ENCODE measurements at regions not wholly inside any gene's neighbourhood (a gene's known extent, or its start where the extent isn't known, plus 50 kb on each side); places are given as distances from the start of the nearest gene placed in this dataset.
"Not testable (repeated sequence)": the region's sequence is repeated elsewhere in the genome, so short reads cannot be mapped to it uniquely, and the experiment has no call there.

DNA sequence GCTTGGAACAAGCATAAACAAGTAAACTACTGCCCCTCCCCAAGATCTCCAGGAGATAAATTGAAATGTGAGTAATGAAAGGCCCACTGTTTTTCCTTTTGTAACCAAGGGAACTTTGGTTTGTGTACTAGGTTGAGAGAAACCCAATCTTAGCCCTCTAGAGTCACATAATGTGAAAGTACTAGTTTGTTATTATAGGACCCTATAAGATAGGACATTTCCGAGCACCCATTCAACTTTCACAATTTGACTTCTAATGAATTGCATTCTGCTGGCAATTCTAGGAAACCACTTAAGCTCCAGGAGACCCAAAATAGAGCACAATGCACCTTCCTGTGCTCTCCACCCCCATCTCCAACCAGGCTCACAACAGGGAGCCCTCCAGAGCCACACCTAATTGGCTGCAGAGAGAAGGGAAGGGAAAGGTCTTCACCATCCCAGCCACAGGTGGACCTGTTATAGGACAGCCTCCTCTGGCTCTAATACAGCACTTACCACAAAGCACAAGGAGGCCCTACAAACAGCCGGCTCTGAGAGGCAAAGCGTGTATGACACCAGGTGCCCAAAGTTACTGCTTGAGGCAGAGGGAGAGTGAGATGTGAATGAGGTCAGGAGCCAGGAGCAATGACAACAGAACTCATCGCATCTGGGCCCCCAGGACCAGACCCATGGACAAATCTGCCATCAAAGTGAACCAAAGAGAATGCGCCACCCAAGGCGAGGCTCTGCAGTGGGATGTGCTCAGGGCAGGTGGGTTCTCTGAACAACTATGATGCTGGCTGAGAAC, 163.3 kb upstream of the NTF3 start:
- DNase-seq, result peak; percentile 83

DNA sequence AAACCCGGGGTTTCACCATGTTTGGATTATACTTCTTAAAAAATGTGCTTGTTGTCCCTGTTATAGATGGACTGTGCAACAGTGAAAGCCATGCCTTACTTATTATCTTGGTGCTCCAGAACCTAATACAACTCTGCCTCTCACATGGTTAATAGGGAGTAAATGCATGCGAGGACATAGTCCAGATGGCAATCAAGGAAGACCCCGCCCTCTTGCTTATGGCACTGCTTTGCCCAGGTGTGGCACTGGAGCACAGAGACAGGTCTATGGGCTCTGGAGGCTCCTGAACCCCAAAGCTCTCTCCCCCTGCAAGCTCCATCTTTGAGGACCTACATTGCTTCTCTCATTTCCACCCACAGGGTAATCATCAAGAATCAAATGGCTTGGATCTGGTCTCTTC, 162.1 kb upstream of the NTF3 start:
- no peak for DNase-seq

DNA sequence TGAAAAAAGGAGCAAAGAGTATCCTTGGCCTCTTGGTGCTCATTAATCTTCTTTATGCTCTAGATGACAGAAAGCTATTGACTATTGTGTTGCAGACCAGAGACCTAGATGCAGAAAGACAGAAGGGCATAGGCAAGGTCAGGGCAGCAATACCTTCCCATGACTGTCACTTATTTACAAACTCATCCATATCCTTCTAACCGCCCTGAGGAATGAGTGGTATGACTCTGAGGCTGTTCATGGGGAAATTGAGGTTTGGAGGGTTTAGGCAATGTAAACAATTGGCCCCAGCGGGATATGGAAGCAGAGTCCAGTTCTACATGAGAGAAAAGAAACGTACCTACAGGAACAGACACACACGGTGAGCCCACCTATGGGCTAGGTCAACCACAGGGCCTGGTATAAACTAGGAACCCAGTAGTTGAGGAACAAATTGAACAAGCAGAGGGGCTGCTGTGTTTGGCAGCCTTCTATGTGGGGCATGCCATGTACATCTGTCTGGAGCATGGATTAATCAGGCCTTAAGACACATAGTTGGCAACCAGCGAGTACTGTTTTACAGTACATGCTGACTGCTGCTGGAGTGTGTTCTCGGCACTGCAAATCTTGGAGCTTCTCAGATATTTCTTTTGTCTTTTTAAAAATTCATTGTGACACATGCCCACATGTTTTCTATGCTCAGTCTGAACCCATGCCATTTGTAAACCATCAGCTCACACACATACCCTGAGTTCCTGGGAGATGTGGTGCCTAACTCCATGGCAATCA, 159.7 kb upstream of the NTF3 start:
- DNase-seq, result no peak

DNA sequence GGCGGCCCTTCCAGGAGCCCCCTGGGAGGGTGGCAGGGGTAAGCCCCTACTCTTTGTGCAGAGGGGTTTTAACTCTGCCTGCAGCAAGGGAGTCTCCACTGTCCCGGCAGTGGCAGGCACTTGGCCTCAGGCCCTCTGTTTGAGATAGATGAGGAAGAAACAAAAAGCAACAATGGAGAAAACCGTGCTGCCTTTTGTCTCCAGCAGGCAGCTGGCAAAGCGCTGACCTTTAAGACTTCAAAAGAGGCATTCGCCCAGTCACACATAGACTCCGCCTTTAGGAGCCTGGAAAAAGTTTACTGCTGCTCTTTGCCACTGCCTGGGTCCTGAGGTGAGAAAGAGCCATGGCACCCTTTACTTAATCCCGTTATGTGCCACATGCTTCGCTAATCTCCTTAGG, 158.2 kb upstream of the NTF3 start:
- no peak for DNase-seq

DNA sequence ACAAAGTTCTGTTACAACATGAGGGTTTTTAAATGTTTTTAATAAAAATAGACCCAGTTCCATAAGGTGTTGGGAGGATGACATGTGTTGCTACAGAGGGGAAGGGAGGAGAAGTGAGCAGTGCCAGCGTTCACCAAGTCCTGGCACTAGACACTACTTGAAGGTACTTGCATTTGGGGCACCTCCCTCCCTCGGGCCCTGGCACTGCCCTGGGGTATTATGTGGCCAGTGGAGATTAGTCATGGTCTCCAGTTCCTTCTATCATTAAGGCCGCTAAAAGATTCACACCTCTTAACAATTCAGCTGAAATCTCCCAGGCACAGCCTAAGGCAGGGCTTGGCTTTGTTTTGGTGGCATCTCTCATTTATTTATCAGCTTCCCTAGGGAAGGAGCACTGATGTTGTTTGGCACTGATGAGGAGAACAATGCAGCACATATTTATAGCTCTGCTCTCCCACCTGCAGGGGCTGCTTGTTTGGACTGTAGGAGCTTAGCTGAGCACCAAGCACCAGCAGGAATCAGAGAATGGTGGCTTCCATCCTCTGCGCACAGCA, 155.5 kb upstream of the NTF3 start:
- DNase-seq, result peak; percentile 84

DNA sequence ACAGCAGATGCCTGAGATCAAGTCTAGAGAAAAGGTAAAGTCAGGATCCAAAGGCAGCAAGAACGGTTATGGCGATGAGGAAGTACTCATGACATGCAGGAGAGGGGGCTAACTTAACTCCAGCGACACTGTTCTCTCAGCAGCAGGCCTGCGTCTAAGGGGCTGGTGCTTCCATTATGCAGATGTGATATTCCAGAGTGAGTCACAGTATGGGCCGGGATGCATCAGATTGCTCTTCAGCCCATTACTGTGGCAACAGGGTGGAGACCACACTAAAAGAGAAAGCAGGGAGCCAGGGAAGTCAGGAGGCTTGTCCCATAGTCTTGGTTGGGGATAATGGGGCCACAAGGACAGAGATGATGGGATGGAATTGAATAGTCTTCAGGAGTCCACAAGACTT, 151.8 kb upstream of the NTF3 start:
- DNase-seq, result no peak

DNA sequence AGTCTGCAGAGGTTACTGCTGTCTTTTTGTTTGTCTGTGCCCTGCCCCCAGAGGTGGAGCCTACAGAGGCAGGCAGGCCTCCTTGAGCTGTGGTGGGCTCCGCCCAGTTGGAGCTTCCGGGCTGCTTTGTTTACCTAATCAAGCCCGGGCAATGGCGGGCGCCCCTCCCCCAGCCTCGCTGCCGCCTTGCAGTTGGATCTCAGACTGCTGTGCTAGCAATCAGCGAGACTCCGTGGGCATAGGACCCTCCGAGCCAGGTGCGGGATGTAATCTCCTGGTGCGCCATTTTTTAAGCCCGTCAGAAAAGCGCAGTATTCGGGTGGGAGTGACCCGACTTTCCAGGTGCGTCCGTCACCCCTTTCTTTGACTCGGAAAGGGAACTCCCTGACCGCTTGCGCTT, 141.5 kb upstream of the NTF3 start:
- not testable (repeated sequence) for DNase-seq

DNA sequence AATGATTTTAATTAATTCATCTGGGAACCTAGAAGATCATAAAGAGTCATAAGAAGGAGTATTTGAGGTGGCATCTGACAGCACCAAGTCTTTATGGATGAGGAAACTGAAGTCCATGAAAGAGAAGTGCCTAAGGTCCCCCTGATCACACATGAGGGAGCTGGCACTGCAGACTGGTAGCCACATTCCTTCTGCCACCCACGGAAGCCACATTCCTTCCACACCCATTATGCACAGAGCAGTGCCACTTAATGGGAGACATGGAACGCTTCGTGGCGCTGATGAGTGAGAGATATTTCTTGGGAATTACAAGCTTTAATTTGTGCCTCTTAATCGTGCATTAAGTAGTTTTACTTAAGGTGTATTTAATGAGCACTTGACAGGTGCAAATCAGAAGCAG, 139.3 kb upstream of the NTF3 start:
- no peak for DNase-seq

DNA sequence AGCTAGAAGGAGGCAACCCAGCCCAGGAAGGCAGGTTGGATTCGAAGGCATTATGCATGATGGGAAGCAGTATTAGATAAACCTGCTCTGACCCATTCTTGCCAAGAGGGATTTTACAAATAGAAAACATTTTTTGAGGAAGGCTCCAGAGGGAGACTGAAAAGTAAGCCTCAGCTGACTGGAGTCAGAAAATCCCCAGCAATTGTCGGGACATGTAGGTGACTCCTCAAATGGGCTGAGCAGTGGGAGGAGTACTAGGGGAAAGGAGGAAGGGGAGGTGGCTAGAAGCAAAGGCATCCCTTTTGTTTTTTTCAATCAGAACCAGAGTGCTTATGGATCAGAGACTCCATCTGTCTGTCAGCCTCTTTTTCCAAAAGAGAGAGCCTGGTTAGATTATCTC, 138.1 kb upstream of the NTF3 start:
- DNase-seq, result no peak

DNA sequence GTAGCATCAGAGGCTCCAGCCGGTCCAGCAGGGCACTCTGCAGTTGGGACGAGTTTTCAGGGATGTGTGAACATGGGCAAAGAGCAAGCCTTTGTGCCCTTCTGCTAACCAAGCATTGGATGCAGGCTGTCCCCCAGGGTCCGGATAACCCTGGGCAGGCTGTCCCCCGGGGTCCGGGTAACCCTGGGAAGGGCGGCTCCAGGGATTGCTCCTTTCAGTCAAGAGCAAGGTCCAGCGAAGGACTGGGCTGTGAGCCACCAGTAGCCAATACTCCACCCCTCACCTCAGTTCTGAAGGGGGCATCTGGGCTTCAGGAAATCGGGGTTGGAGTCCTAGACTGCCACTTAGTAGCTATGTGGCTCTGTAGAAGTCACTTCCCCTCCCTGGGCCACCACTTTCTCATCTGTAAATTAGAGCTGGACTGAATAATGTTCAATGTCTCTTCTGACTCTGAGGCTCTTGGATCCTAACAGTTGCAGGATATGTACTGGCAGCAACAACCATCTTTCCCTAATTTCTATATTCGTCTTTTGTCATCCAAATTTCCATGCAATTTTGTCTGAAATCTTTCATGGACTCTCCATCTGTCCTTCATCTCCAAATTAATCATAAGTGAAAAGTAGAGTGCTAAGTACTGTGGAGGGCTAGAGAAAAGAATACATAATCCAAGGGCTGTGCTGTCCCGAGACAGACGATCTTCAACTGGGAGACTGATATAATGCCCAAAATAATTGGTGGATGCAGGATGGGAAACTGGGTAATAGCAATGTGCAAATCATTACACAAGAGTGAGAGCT, 137.4 kb upstream of the NTF3 start:
- no peak for DNase-seq

DNA sequence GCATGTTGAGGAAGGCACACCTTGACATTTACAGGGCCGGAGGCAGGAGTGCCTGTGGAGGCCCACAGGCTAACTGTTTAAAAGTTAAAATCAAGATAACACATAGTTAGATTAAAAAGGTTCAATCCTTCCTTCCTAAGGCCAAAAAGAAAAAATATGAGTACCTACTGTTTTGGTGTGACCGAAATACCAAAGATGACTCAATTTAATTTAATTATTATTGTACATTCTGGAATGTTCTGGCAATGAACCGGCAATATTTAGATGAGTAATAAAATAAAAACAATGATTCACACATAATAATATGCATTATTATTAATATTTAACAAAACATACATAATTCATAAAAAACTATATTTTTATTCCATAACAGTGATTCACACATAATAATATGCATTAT, 136.8 kb upstream of the NTF3 start:
- DNase-seq, result no peak

DNA sequence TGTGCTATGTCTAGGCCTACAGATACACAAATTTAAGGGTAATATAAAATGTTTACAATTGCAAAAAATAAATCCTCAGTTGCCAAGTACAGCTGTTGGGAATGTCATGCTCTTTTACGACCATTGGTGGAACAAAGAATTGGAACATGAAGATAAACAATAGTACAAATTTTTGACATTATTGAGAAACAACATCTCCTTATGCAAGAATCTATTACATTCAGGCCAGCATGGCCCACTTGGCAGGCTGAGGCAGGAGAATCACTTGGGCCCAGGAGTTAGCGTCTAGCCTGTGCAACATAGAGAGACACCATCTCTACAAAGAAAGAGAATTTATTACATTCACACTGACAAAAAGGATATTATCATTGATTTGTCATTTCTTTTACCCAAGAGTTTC, 135.9 kb upstream of the NTF3 start:
- DNase-seq, result no peak

DNA sequence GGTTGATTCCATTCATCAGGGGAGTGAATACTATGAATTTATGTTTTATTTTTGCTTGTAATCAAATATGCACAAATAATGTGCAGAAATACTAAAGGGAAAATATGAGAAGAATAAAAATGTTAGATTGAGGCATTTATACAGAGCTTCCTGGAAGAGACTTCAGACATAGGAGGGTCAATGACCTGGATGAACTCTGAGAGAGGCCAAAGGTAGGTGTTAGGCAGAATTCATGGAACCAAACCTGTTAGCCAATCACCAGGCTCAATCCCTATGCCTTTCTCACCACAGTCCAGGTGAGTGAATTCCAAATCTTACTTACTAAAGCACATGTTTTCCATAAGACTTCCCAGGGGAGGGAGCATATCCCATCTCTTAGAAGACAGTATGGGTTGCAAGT, 130.4 kb upstream of the NTF3 start:
- DNase-seq, result no peak

DNA sequence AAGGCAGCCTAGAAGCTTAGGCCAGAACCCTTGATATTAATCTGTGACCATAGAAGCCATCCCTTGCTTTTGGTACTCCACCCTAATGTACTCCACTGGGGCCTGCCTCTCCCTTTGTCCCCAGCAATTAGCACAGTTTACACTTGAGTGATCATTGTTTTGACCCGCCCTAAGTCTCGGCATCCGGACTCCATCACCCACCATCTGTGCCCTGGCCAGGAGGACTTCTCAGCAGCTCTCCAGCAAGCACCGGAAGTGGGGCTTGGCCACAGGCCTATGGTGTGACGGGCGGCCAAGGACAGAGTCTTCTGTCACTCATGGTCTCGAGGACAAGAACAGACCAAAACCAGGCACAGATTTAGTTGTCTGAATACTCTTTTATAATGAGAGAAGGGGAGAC, 126.5 kb upstream of the NTF3 start:
- no peak for DNase-seq

DNA sequence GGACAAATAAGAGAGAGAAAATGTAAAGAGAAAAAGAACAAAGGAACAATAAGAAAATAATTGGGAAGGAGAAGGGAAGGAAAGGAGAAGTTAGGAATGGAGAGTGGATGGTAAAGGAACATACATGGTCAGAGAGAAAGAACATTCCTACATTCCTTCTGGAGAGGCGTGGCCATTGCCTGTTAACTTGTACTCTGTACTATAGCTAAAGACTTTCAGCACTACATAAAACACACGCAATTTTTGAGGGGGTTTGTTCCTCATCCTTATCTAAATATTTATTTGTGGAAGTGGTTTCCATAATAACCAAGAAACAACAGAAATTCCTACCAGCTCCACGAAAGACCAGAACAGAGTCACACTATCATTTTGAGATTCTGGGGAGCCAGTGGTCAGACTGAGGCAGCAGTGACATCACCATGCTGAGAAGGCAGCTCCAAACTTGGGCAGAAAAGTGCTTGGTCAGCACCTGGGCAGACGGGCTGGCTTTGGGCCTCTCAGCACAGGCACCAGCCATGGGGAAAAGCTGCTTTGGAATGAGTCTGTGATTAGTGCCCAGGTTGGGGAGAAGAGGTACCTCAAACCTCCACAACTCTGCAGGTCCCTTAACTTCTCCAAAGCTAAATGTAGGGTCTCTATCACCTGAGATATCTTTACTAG, 125.9 kb upstream of the NTF3 start:
- no peak for DNase-seq

DNA sequence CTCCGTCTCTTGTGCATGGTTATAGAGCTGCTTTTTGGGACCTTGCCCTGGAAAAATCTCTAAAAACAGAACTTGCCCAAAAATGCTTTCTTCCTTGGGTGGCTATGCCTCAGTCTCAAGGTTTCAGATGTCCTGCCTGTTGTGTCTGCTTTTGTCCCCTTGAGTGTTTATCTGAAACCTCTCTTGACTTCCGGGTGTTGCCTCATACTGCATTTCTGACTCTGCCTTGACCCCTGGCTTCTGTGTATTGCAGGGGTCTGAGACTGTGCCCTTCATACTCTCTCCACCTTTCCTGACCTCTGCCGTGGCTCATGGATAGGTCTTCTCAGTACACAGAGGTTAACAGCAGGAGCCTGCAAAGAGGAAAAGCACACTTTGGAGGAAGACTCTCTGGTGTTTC, 124.8 kb upstream of the NTF3 start:
- DNase-seq, result no peak

DNA sequence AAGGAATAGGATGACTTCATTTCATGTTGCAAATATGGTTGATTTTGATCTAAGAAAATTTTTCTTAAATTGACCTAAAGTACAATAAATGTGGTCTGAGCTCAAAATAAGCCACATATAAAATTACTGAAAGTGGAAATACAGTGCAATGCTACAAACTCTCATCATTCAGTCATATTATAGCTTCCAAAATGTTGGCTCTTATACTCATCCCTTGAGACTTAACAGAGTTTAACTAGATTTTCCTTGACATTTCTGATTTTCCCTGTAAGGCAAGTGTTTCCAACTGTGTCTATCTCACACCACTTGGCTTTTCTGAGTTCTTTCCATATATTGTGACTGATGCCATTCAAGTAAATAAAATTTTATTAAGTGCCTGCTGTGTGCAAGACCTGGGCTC, 123.7 kb upstream of the NTF3 start:
- no peak for DNase-seq

DNA sequence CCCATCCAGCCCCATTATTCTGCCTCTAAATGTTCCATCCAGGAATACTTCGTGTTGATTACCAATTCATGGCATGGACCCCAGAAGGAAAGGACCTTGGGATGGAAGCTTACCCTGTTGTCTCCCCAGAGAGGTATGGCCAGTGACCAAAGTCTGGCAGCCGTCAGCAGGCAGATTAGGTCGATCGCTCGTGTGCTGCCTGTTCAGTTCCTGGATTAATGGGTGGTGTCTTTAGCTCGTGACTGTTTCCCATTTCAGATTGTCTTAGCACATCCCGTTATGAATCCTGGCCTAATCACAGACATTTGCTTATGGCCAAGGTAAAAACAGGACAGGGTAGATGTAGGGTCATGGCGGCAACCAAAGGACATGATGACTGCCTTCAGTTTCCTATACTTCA, 122.9 kb upstream of the NTF3 start:
- no peak for DNase-seq

DNA sequence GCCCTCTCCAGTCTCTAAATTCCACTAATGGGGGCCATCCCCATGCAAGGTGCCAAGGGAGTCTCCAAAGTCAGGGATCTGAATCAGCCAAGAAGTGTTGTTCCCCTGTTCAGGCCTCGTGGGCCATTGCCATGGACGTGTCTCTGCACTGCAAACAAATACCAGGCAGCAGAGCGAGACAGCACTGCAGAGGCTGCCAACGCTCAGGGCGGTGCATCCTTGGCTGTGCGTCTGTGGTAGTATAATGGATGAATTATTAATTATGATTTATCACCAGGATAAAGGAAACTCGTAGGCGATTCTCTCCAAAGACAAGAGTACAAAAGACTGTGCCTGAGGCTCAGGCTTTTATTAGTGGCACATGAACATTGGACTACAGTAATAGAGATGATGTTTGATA, 122.3 kb upstream of the NTF3 start:
- DNase-seq, result no peak

DNA sequence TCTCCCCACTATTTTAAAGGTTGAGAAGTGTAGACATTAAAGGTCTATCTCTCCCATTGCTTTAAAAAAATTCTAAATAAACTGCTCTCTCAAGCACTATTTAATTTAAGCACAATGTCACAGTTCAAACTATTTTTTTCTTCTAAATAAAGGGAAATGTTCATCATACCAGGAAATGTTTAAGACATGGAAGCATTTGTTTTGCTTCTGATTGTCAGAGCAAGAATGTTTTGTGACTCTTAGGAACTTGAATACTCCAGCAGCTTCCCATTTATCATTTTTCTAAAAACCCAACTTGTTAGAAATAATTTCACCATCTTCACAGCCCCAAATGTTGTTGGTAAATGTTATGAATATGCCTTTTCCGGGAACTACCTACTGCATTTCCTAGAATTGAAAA, 121.8 kb upstream of the NTF3 start:
- no peak for DNase-seq

DNA sequence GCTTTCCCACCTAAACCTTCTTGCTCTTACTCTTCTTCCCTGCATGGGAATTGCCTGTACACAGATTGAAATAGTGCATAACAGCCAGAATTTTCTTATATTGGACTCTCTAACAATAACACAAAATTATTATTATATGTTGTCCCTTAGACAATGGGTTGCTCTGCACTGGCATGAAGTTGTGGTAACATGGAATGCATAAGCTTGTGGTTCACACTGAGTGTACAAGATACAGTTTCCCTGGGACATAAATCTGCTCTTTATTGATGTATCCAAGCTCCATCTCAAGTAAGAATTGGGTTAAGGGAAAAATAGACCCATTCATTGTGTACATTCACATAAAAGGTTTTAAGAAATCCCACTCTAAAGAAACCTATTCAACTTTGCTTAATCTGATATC, 114.4 kb upstream of the NTF3 start:
- DNase-seq, result no peak

DNA sequence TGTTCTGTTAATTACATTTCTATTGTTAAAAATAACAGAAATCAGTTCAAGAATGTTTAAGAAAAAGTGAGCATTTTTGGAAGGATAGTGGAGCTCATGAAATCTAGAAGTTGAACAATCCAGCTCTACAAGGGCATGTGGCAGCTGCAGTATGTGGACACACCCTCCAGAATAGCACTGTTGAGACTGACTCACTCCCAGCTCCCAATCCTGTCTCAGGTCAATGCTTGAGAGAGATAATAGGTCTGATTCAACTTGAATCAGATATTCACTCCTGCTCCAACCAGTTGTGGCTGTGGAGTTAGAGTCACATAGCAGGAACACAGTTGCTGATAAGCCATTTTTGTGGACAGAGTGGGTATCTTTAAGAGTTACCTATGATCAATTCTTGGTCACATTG, 113.0 kb upstream of the NTF3 start:
- no peak for DNase-seq

Measured in NCI-H345 (cell line).